ENCODE measurements at regions not wholly inside any gene's neighbourhood (a gene's known extent, or its start where the extent isn't known, plus 50 kb on each side); places are given as distances from the start of the nearest gene placed in this dataset.

DNA sequence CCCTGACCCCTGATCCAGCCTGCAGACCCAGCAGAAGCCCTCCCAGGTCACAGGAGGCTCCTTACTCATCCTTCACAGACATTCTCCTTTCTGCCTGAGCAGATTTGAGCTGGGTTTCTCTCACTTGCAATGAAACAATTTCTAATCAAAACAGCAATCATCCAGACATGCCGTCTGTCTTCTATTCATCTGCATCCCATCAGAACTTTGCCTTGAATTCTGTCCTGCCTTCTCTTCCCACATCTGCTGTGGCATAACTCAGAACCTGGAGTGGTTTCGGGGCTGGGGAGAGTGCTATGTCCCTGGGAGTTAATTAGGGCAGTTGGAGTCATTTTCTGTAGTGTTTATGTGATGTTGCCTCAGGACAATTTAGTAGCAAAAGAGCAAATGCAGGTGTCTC lies 278.6 kb downstream of the CBLN1 start:
- TF ChIP-seq POLR2A (IDR thresholded peaks at IDR 0.05): no peak
- TF ChIP-seq, protein P1, sequence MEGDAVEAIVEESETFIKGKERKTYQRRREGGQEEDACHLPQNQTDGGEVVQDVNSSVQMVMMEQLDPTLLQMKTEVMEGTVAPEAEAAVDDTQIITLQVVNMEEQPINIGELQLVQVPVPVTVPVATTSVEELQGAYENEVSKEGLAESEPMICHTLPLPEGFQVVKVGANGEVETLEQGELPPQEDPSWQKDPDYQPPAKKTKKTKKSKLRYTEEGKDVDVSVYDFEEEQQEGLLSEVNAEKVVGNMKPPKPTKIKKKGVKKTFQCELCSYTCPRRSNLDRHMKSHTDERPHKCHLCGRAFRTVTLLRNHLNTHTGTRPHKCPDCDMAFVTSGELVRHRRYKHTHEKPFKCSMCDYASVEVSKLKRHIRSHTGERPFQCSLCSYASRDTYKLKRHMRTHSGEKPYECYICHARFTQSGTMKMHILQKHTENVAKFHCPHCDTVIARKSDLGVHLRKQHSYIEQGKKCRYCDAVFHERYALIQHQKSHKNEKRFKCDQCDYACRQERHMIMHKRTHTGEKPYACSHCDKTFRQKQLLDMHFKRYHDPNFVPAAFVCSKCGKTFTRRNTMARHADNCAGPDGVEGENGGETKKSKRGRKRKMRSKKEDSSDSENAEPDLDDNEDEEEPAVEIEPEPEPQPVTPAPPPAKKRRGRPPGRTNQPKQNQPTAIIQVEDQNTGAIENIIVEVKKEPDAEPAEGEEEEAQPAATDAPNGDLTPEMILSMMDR (IDR thresholded peaks at IDR 0.05): no peak

Data from uterus (tissue), 2 donors.